NCI-H510A treated with DMSO at 0.1 percent for 48 hours (cell line): ENCODE measurements at regions not wholly inside any gene's neighbourhood (a gene's known extent, or its start where the extent isn't known, plus 50 kb on each side); places are given as distances from the start of the nearest gene placed in this dataset.

Experiments
- DNase-seq: peaks from one replicate; lab custom pipeline; 2025; lab: John Stamatoyannopoulos, UW

DNA sequence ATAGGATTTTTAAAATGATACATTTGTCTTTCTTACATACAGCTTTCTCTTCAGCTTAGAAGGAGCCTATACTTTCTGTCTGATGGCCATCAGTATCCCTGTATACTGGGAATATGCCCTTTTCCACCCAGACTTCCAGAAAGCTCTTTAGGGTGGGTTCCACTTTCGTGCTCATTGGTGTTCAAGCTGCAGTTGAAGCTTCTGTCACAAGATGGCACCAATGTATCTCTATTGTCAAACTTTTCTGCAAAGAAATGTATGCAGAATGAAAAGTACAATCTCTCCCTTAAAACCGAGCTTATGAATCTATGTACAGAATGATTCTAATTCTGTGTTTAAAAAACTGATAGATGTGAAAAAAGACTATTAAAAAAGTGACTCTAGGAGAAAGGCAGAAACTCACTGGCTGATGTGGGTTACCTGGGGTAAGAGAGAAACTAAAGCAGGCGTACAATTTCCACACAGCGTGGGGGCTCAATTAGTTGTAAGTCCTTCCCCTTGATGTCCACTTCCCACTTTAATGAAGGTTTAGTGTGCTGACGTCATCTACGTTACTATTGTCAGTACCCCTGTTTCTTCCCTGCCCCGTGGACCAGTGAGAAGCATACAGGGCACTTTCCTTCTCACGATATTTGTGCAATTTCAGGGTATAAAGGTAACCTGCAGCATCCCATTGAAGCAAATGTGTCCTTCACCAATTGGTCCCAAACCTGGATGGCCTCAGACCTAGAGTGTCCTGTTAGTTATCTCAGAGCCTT lies 57.3 kb upstream of the TCEAL2 start:
- DNase-seq: peak; percentile 13

DNA sequence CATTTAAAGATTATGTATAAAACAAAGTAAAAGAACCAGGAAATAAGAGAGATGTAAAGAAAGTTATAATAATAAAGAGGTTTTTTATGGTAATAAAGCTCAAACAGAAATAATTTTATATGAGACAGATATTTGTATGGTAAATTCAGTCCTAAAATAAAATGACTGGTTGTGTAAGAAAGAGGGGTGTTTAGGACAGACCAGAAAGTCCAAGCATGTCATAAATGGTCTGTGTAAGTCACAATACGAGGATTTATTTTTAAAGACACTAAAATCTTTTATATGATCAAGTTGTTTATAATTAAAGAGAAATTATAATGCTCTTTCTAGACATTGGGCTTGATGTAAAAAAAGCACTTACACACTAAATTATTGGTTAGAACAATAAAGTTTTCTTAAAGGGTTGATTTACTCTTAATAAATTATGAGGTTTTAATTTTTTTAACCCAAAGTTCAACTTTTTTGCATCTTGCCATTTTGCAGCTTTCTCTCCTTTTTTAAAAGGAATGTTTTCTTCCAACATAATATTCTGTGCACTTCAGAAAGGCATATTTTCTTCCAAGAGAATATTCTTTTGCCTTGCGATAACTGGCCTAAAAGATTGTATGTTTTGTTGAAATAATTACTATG lies 61.9 kb upstream of the TCEAL2 start:
- DNase-seq: no peak

DNA sequence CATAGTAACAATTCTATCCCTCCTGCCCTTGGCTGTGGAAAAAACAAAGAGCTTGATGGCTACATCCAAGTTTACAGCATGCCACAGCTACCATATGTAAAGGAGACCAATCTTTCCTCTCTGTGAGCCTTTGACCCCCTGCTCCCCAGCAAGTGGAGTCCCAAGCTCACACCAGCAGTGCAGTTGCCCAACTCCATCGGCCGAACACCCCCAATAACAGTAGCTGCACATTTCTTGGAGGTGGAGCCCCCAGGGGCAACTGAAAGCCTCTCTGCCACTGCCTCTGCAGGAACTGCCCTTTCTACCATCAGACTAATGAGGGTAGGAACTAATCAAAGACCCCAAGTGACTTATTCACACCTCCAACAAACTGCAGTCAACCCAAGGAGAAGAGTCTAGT lies 81.0 kb upstream of the TCEAL2 start:
- no peak for DNase-seq

DNA sequence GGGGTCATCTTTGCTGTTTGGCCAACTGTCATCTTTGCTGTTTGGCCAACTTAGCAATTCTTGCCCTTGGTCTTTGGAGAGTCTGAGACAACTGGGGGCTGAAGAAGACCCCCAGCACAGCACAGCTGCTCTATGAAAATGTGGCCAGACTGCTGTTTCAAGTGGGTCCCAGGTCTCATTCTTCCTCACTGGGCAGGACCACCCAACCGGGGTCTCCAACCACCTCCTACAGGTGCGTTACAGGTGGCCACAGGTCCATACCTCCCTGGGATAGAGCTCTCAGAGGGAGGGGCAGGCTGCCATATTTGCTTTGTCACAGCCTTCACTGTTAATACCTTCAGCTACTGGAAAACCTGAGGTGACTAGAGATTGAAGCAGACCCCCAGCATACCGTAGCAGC lies 82.1 kb upstream of the TCEAL2 start:
- DNase-seq: no peak

DNA sequence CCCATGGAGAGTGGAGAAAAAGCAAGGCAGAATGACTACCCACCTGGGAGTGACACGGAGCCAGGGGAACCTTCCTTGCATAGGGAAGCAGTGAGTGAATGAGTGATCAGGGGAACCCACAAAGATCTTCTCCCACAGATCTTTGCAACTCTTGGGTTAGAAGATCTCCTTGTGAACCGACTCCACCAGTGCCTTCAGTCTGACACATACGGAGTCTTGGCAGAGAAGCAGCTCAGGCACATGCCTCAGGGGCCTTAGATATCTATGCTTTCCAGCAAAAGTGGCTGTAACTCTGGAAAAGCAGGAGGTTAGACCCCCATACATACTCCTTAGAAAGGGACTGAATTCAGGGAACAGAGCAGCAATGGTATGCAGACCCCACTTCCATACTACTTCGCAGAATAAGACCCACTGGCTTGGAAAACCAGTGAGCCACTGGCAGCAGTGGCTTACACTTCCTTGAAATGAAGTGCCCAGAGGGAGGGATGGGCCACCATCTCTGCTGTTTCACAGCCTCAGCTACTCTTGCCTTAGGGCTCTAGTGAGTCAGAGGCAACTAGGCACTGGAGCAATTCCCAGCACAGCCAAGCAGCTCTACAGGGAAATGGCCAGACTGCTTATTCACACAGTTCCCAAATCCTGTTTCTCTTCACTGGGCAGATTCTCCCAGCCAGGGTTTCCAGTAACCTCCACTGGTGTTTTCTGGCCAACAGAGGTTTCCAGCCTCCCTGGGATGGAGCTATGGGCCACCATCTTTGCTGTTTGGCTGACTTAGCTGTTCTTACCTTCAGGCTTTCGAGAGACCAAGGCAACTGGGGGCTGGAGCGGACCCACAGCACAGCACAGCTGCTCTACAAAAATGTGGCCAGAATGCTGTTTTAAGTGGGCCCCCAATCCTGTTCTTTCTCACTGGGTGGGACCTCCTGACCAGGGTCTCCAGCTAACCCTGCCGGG lies 82.8 kb upstream of the TCEAL2 start:
- DNase-seq: no peak

DNA sequence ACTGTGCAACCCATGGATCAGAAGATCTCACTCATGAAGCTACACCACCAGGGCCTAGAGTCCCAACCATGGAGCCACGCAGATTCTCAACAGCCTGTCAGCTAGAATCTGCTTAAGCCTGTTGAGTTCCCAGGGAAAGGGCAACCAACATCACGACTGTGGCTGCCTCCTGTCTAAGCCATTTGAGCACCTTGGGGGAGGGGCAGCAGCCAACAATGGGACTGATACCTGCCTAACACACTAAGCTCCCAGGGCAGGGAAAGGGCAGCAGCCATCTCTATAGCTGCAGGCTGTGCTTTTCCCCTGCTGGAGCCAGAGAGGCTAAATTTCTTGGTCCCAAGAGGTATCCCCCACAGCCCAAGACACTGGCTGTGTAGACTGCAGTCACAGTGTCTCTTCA lies 96.5 kb upstream of the TCEAL2 start:
- no peak for DNase-seq

DNA sequence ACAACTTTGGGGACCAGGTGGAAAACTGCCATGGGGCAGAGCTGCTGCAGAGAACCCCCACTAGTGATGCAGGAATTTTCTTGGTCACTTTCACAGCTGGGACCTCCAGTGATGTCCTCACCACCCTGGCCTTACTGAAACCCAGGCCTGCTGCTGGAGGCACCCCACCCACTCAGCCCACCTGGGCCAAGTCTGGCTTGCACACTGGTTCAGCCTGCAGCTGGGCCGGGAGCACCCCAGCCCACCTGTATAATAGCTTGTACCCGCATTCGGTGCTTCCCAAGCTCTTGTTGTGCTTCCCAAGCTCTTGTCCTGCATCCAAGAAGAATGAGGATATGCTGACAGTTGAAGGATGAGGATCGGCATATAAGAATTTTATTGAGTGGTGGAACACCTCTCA lies 86.4 kb upstream of the ZMAT1 start:
- DNase-seq: no peak

DNA sequence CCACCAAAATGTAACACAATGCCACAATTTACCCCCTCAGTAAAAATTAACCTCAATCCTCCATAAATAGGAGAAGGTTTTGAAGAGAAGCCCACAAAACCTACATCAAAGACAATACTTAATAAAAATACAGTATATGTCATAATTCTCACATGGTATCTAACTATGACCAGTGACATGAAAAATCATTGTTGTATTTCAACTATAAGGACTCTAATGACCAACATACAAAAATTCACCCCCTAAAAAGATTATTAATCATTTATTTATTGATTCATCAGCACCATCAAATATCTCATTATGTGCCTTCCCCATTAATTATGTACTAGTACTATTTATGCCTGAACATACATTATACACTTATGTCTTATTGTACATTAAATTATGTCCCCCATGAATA lies 77.1 kb upstream of the ZMAT1 start:
- no peak for DNase-seq

DNA sequence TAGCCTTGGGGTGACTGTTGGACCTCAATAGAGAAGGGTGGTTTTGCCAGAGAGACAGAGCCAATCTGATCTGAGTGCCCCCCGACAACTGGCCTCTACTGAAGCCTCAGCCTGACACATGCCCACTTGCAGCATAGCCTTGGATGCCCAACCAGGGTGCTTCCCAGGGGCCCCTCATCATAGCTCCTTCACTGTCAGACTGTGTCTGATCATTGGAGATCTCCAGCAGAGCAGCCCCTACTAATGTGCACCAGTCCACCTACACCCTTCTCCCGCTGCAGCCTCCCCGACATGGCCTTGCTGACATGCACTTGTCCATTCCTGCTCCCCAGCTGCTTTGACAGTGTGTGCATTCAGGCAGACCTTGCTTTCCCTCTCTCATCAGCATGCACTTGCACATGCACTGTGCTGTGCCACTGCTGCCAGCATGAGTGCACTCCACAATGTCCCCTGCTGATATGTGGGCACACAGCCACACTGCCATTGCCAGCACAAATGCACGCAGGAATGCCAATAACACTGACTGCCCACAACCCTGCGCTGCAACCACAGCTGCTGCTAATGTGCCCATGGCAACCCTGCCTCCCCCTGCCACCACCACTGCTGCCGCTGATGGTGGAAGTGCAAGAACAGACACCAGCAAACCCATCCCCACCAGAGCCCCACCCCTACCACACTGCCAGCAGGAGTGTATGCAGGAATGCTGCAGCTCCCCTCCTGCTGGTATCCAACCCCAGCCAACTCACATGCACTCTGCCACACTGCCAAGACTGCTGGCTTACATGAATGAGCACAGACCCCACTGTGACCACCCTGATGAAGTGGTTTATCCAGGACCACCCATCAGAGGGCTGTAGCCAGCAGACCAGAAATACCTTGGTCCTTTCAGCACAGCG lies 68.1 kb upstream of the ZMAT1 start:
- no peak for DNase-seq

DNA sequence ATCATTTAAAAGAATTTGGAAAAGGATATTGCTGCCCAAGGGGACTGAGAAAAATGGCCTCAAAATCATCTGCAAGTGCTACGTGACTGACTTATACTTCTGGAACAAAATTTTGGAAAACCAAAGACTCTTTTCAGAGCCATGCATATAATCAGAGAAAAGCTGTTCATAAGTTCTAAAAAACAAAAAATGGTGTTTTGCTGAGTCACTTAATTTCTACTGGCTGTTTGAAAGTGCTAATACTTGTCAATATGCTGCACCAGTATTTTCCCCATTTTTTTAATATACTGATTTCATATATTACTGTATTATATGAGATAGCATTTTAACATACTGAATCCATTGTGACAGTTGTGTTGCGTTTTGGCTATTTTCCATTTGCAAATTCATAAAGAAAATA lies 61.5 kb upstream of the ZMAT1 start:
- DNase-seq: no peak

DNA sequence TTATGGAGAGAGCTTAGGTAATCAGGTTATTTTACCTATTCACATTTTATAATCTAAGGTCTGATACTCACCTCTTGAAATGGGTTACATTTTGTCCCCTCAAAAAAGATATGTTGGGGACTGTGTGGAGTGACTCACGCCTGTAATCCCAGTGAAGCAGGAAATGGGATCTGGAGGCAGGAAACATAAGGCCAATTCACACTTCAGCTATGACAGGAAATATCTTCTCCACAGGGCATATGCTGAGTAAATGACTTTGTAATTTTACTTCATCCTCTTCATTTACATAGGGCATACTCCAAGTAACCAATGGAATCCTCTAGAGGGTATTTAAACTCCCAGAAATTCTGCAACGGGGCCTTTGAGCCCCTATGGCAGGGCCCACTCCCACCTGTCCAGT lies 54.8 kb upstream of the ZMAT1 start:
- DNase-seq: no peak
